KMS-11 (cell line): ENCODE measurements at regions not wholly inside any gene's neighbourhood (a gene's known extent, or its start where the extent isn't known, plus 50 kb on each side); places are given as distances from the start of the nearest gene placed in this dataset.
"Not testable (repeated sequence)": the region's sequence is repeated elsewhere in the genome, so short reads cannot be mapped to it uniquely, and the experiment has no call there.

ENCODE experiments used
- H2AFZ ChIP-seq: fragments of 200-600 bp; sonication (generic); 2 replicates; pipeline ENCODE4 v1.6.1; 2016; ENCODE audit warnings: antibody characterized with exemption, mixed run types, low read depth
- H3K27ac ChIP-seq: fragments of 200-600 bp; sonication (generic); 2 replicates; pipeline ENCODE4 v1.6.1; 2016; ENCODE audit warnings: mild to moderate bottlenecking, mixed run types
- H3K27me3 ChIP-seq: fragments of 200-600 bp; sonication (generic); 2 replicates; pipeline ENCODE4 v1.6.1; 2017; ENCODE audit warnings: mild to moderate bottlenecking, low read depth, mixed run types, moderate library complexity; ENCODE audit not compliant: insufficient read depth
- H3K36me3 ChIP-seq: fragments of 200-600 bp; sonication (generic); 2 replicates; pipeline ENCODE4 v1.6.1; 2017; ENCODE audit warnings: mild to moderate bottlenecking, mixed run types; ENCODE audit not compliant: insufficient read depth
- H3K4me1 ChIP-seq: fragments of 200-600 bp; sonication (generic); 2 replicates; pipeline ENCODE4 v1.6.1; 2016; ENCODE audit warnings: mild to moderate bottlenecking, low read depth, mixed run types; ENCODE audit not compliant: poor library complexity, severe bottlenecking
- H3K4me2 ChIP-seq: fragments of 200-600 bp; sonication (generic); 2 replicates; pipeline ENCODE4 v1.7.0; 2016; ENCODE audit warnings: mild to moderate bottlenecking, mixed run types
- H3K4me3 ChIP-seq: fragments of 200-600 bp; sonication (generic); IDR thresholded peaks from 2 replicates; pipeline ENCODE4 v1.6.1; 2017; ENCODE audit warnings: low read depth, low read length, mixed read lengths; ENCODE audit not compliant: insufficient read depth
- H3K79me2 ChIP-seq: fragments of 200-600 bp; sonication (generic); 2 replicates; pipeline ENCODE4 v1.6.1; 2016; ENCODE audit warnings: low read depth, mixed run types; ENCODE audit not compliant: insufficient read depth
- H3K9ac ChIP-seq: fragments of 200-600 bp; sonication (generic); 2 replicates; pipeline ENCODE4 v1.6.1; 2016; ENCODE audit warnings: mild to moderate bottlenecking, mixed run types
- H4K20me1 ChIP-seq: fragments of 200-600 bp; sonication (generic); 2 replicates; pipeline ENCODE4 v1.6.1; 2016; ENCODE audit warnings: mild to moderate bottlenecking, mixed run types; ENCODE audit not compliant: insufficient read depth
- TF ChIP-seq, protein P1 (sequence below): fragments of 200-600 bp; sonication (generic); conservative IDR thresholded peaks from 2 replicates; pipeline ENCODE4 v1.6.1; 2017; ENCODE audit warnings: low read depth, mild to moderate bottlenecking, antibody characterized with exemption, low read length, moderate library complexity, mixed read lengths

- Histone ChIP-seq H4K20me1 (no peaks in the 10 kb centered on the region), H3K79me2 (no peaks in the 10 kb centered on the region), H3K27me3 (no peaks in the 10 kb centered on the region), H3K9ac (no peak overlapping the region), H3K36me3 (no peaks in the 10 kb centered on the region), H3K4me2 (no peak overlapping the region), H2AFZ (no peak overlapping the region), H3K4me3 (no peak overlapping the region), H3K4me1 (peaks cover 19% of the 10 kb centered on the region), H3K27ac (no peak overlapping the region)
- TF ChIP-seq, protein P1, sequence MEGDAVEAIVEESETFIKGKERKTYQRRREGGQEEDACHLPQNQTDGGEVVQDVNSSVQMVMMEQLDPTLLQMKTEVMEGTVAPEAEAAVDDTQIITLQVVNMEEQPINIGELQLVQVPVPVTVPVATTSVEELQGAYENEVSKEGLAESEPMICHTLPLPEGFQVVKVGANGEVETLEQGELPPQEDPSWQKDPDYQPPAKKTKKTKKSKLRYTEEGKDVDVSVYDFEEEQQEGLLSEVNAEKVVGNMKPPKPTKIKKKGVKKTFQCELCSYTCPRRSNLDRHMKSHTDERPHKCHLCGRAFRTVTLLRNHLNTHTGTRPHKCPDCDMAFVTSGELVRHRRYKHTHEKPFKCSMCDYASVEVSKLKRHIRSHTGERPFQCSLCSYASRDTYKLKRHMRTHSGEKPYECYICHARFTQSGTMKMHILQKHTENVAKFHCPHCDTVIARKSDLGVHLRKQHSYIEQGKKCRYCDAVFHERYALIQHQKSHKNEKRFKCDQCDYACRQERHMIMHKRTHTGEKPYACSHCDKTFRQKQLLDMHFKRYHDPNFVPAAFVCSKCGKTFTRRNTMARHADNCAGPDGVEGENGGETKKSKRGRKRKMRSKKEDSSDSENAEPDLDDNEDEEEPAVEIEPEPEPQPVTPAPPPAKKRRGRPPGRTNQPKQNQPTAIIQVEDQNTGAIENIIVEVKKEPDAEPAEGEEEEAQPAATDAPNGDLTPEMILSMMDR: no peak
These were observed 220.8 kb downstream of the RPLP1 start for GRCh38 chr15:69673291-69673881.

- Histone ChIP-seq H3K4me2 (no peak overlapping the region), H3K79me2 (no peaks in the 10 kb centered on the region), H4K20me1 (no peaks in the 10 kb centered on the region), H3K4me1 (no peaks in the 10 kb centered on the region), H3K27me3 (no peaks in the 10 kb centered on the region), H3K4me3 (no peak overlapping the region), H2AFZ (no peak overlapping the region), H3K27ac (no peak overlapping the region), H3K9ac (no peak overlapping the region), H3K36me3 (no peaks in the 10 kb centered on the region)
- TF ChIP-seq, protein P1: no peak
These were observed 223.1 kb downstream of the RPLP1 start for GRCh38 chr15:69675731-69676130.

GRCh38 chr15:69677403-69677802 lies 224.8 kb downstream of the RPLP1 start:
- no peak overlapping the region for H2AFZ ChIP-seq
- no peaks in the 10 kb centered on the region for H3K36me3 ChIP-seq
- H3K79me2 ChIP-seq: no peaks in the 10 kb centered on the region
- no peak overlapping the region for H3K9ac ChIP-seq
- no peaks in the 10 kb centered on the region for H3K4me1 ChIP-seq
- no peak overlapping the region for H3K4me2 ChIP-seq
- H3K27ac ChIP-seq: no peak overlapping the region
- H4K20me1 ChIP-seq: no peaks in the 10 kb centered on the region
- H3K27me3 ChIP-seq: no peaks in the 10 kb centered on the region
- no peak overlapping the region for H3K4me3 ChIP-seq
- TF ChIP-seq, protein P1: no peak

GRCh38 chr15:69679623-69680228 lies 227.1 kb downstream of the RPLP1 start:
- H2AFZ ChIP-seq: no peak overlapping the region

DNA sequence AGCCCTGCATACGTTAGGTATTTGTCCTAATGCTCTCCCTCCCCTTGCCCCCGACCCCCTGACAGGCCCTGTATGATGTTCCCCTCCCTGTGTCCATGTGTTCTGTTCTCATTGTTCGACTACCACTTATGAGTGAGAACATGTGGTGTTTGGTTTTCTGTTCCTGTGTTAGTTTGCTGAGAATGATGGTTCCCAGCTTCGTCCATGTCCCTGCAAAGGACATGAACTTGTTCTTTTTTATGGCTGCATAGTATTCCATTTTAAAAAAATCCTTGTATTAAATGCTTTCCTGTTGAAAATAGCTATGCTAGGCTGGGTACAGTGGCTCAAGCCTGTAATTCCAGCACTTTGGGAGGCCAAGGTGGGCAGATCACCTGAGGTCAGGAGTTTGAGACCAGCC lies 232.2 kb downstream of the RPLP1 start:
- not testable (repeated sequence) for H3K36me3 ChIP-seq, H3K27me3 ChIP-seq, H3K4me3 ChIP-seq, H3K27ac ChIP-seq, H3K4me2 ChIP-seq, H3K4me1 ChIP-seq, H3K79me2 ChIP-seq, H4K20me1 ChIP-seq, H2AFZ ChIP-seq, H3K9ac ChIP-seq

More at GRCh38 chr15:69679623-69680228, 227.1 kb downstream of the RPLP1 start:
- Histone ChIP-seq H3K4me1 (no peaks in the 10 kb centered on the region), H3K79me2 (no peaks in the 10 kb centered on the region), H3K27ac (no peak overlapping the region), H3K4me2 (no peak overlapping the region), H3K9ac (no peak overlapping the region), H3K36me3 (no peaks in the 10 kb centered on the region), H4K20me1 (no peaks in the 10 kb centered on the region), H3K27me3 (no peaks in the 10 kb centered on the region), H3K4me3 (no peak overlapping the region)
- TF ChIP-seq, protein P1: no peak
